ENCODE measurements at regions not wholly inside any gene's neighbourhood (a gene's known extent, or its start where the extent isn't known, plus 50 kb on each side); places are given as distances from the start of the nearest gene placed in this dataset.
"Not testable (repeated sequence)": the region's sequence is repeated elsewhere in the genome, so short reads cannot be mapped to it uniquely, and the experiment has no call there.

GRCh38 chr10:29874606-29875269 lies 184.6 kb downstream of the JCAD start:
- no CpG with 5 or more reads among the region's 8 CpGs for WGBS (ENCODE audit: insufficient coverage, insufficient read length)
- Histone ChIP-seq H3K4me1 (ENCODE audit: control insufficient read depth, insufficient read depth, low read length) (no peaks in the 10 kb centered on the region), H3K27ac (ENCODE audit: low read length) (no peak overlapping the region), H3K4me3 (ENCODE audit: low read length) (no peak overlapping the region), H3K9me3 (ENCODE audit: control insufficient read depth, insufficient read depth, low read length) (no peaks in the 10 kb centered on the region), H3K36me3 (ENCODE audit: control insufficient read depth, insufficient read depth, low read length) (no peaks in the 10 kb centered on the region), H3K27me3 (ENCODE audit: control insufficient read depth, insufficient read depth, low read length) (no peaks in the 10 kb centered on the region; the same call in 1 of the 2 replicates)
- DNase-seq (ENCODE audit: low read depth, low spot score), result no peak

- Histone ChIP-seq H3K36me3 (ENCODE audit: control insufficient read depth, insufficient read depth, low read length) (no peaks in the 10 kb centered on the region), H3K4me1 (ENCODE audit: control insufficient read depth, insufficient read depth, low read length) (no peaks in the 10 kb centered on the region), H3K9me3 (ENCODE audit: control insufficient read depth, insufficient read depth, low read length) (no peaks in the 10 kb centered on the region), H3K27ac (ENCODE audit: low read length) (no peak overlapping the region), H3K27me3 (ENCODE audit: control insufficient read depth, insufficient read depth, low read length) (no peaks in the 10 kb centered on the region; the same call in 1 of the 2 replicates), H3K4me3 (ENCODE audit: low read length) (no peak overlapping the region)
- whole genome bisulfite sequencing (ENCODE audit: insufficient coverage, insufficient read length), result no CpG with 5 or more reads among the region's 1 CpG
- DNase-seq (ENCODE audit: low read depth, low spot score), result no peak
Observed at GRCh38 chr10:29873941-29874484, 185.4 kb downstream of the JCAD start.

GRCh38 chr10:29870522-29871044 lies 188.8 kb downstream of the JCAD start:
- 100% methylated on average over 2 of the region's 2 CpGs for WGBS (ENCODE audit: insufficient coverage, insufficient read length)
- Histone ChIP-seq H3K9me3 (ENCODE audit: control insufficient read depth, insufficient read depth, low read length) (no peaks in the 10 kb centered on the region), H3K4me3 (ENCODE audit: low read length) (no peak overlapping the region), H3K36me3 (ENCODE audit: control insufficient read depth, insufficient read depth, low read length) (no peaks in the 10 kb centered on the region), H3K27me3 (ENCODE audit: control insufficient read depth, insufficient read depth, low read length) (no peaks in the 10 kb centered on the region), H3K4me1 (ENCODE audit: control insufficient read depth, insufficient read depth, low read length) (no peaks in the 10 kb centered on the region), H3K27ac (ENCODE audit: low read length) (no peak overlapping the region)
- no peak for DNase-seq (ENCODE audit: low read depth, low spot score)

- Histone ChIP-seq H3K36me3 (ENCODE audit: control insufficient read depth, insufficient read depth, low read length) (no peaks in the 10 kb centered on the region), H3K27ac (ENCODE audit: low read length) (no peak overlapping the region), H3K4me1 (ENCODE audit: control insufficient read depth, insufficient read depth, low read length) (no peaks in the 10 kb centered on the region), H3K4me3 (ENCODE audit: low read length) (no peak overlapping the region), H3K9me3 (ENCODE audit: control insufficient read depth, insufficient read depth, low read length) (no peaks in the 10 kb centered on the region), H3K27me3 (ENCODE audit: control insufficient read depth, insufficient read depth, low read length) (no peaks in the 10 kb centered on the region)
- WGBS (ENCODE audit: insufficient coverage, insufficient read length), result no CpG with 5 or more reads among the region's 6 CpGs
- DNase-seq (ENCODE audit: low read depth, low spot score), result no peak
Observed at GRCh38 chr10:29869593-29869992, 189.8 kb downstream of the JCAD start.

GRCh38 chr10:29866356-29866755 lies 193.0 kb downstream of the JCAD start:
- Histone ChIP-seq H3K4me1 (ENCODE audit: control insufficient read depth, insufficient read depth, low read length) (no peaks in the 10 kb centered on the region), H3K4me3 (ENCODE audit: low read length) (no peak overlapping the region)

GRCh38 chr10:29865700-29866355 lies 193.6 kb downstream of the JCAD start:
- WGBS (ENCODE audit: insufficient coverage, insufficient read length), result no CpG with 5 or more reads among the region's 6 CpGs
- DNase-seq (ENCODE audit: low read depth, low spot score), result no peak
- no peaks in the 10 kb centered on the region for H3K4me1 ChIP-seq (ENCODE audit: control insufficient read depth, insufficient read depth, low read length)

More at GRCh38 chr10:29866356-29866755, 193.0 kb downstream of the JCAD start:
- Histone ChIP-seq H3K27ac (ENCODE audit: low read length) (no peak overlapping the region), H3K36me3 (ENCODE audit: control insufficient read depth, insufficient read depth, low read length) (no peaks in the 10 kb centered on the region), H3K27me3 (ENCODE audit: control insufficient read depth, insufficient read depth, low read length) (no peaks in the 10 kb centered on the region), H3K9me3 (ENCODE audit: control insufficient read depth, insufficient read depth, low read length) (no peaks in the 10 kb centered on the region)
- no CpG with 5 or more reads among the region's 2 CpGs for WGBS (ENCODE audit: insufficient coverage, insufficient read length)
- DNase-seq (ENCODE audit: low read depth, low spot score), result no peak

GRCh38 chr10:29862923-29863614 lies 196.3 kb downstream of the JCAD start:
- Histone ChIP-seq H3K36me3 (ENCODE audit: control insufficient read depth, insufficient read depth, low read length) (no peaks in the 10 kb centered on the region), H3K9me3 (ENCODE audit: control insufficient read depth, insufficient read depth, low read length) (no peaks in the 10 kb centered on the region), H3K4me3 (ENCODE audit: low read length) (no peak overlapping the region), H3K4me1 (ENCODE audit: control insufficient read depth, insufficient read depth, low read length) (no peaks in the 10 kb centered on the region), H3K27ac (ENCODE audit: low read length) (no peak overlapping the region), H3K27me3 (ENCODE audit: control insufficient read depth, insufficient read depth, low read length) (no peaks in the 10 kb centered on the region)
- 100% methylated on average over 1 of the region's 4 CpGs for WGBS (ENCODE audit: insufficient coverage, insufficient read length)
- no peak for DNase-seq (ENCODE audit: low read depth, low spot score)

More at GRCh38 chr10:29865700-29866355, 193.6 kb downstream of the JCAD start:
- Histone ChIP-seq H3K36me3 (ENCODE audit: control insufficient read depth, insufficient read depth, low read length) (no peaks in the 10 kb centered on the region), H3K27ac (ENCODE audit: low read length) (no peak overlapping the region), H3K9me3 (ENCODE audit: control insufficient read depth, insufficient read depth, low read length) (no peaks in the 10 kb centered on the region), H3K27me3 (ENCODE audit: control insufficient read depth, insufficient read depth, low read length) (no peaks in the 10 kb centered on the region), H3K4me3 (ENCODE audit: low read length) (no peak overlapping the region)

DNA sequence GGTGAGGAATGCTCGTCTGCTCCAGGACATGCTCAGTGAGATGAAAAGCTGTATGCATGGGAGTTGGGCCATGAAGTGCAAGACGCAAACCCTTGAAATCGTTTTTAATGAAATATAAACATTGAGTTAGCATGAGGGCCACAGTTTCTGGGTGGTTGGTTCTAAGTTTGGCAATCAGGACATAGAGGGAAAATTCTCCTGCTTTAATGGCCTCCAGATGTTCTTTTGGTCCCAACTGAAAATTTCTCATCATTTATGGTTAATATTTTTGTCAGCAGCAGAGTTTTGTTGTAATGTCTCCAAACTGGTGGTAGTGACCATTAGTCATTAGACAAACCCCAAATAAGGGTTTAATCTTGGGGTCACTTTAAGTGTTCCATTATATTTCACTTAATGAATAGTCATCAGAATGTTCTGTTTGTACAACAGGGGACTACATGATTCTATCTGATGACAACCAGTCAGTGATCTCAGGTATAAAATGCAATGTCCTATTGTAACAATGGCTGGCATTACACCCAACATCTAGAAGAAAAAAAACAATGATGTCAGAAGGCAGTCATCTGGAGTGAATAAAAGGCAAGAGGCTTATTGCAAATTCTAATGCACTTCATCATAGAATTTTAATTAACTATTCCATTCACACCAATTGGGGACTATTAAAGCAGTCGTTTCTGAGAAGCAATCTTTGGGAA lies 197.4 kb downstream of the JCAD start:
- Histone ChIP-seq H3K36me3 (ENCODE audit: control insufficient read depth, insufficient read depth, low read length) (no peaks in the 10 kb centered on the region), H3K4me1 (ENCODE audit: control insufficient read depth, insufficient read depth, low read length) (no peaks in the 10 kb centered on the region), H3K9me3 (ENCODE audit: control insufficient read depth, insufficient read depth, low read length) (no peaks in the 10 kb centered on the region), H3K4me3 (ENCODE audit: low read length) (no peak overlapping the region), H3K27me3 (ENCODE audit: control insufficient read depth, insufficient read depth, low read length) (no peaks in the 10 kb centered on the region), H3K27ac (ENCODE audit: low read length) (no peak overlapping the region)
- no CpG with 5 or more reads among the region's 4 CpGs for whole genome bisulfite sequencing (ENCODE audit: insufficient coverage, insufficient read length)
- no peak for DNase-seq (ENCODE audit: low read depth, low spot score)

DNA sequence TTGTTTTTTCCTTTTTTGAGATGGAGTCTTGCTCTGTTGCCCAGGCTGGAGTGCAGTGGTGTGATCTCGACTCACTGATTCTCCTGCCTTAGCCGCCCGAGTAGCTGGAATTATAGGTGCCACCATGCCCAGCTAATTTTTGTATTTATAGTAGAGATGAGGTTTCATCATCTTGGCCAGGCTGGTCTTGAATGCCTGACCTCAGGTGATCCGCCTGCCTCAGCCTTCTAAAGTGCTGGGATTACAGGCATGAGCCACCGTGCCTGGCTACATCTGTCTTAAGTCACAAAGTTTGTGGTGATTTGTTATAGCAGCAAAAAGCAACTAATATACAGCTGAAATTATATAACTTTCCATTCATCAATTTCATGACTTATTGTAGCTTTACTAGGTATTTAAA lies 198.2 kb downstream of the JCAD start:
- not testable (repeated sequence) for H3K27me3 ChIP-seq (ENCODE audit: control insufficient read depth, insufficient read depth, low read length); H3K4me1 ChIP-seq (ENCODE audit: control insufficient read depth, insufficient read depth, low read length); DNase-seq (ENCODE audit: low read depth, low spot score); H3K27ac ChIP-seq (ENCODE audit: low read length); H3K36me3 ChIP-seq (ENCODE audit: control insufficient read depth, insufficient read depth, low read length); H3K9me3 ChIP-seq (ENCODE audit: control insufficient read depth, insufficient read depth, low read length); H3K4me3 ChIP-seq (ENCODE audit: low read length)
- no CpG with 5 or more reads among the region's 5 CpGs for WGBS (ENCODE audit: insufficient coverage, insufficient read length)

DNA sequence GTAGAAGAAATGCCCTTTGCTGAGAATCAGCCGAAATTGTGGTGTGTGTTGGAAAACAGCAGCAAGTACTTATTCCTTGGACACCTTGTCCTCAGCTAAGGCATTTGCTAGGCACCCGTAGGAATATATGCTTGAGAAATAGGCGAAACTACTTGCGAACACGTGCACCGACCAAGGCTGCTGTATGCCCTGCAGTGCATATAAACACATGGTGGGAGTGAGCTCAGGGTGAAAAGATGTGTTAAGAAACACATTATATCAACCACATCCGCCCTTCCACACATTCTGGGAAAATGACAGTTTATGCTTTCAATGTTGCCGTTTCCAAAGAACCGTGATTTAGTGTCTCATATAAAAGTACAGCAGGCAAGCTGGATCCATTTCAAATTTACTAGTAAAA lies 199.2 kb downstream of the JCAD start:
- no CpG with 5 or more reads among the region's 9 CpGs for WGBS (ENCODE audit: insufficient coverage, insufficient read length)
- Histone ChIP-seq H3K27me3 (ENCODE audit: control insufficient read depth, insufficient read depth, low read length) (no peaks in the 10 kb centered on the region), H3K9me3 (ENCODE audit: control insufficient read depth, insufficient read depth, low read length) (no peaks in the 10 kb centered on the region), H3K36me3 (ENCODE audit: control insufficient read depth, insufficient read depth, low read length) (no peaks in the 10 kb centered on the region), H3K4me3 (ENCODE audit: low read length) (no peak overlapping the region), H3K27ac (ENCODE audit: low read length) (no peak overlapping the region), H3K4me1 (ENCODE audit: control insufficient read depth, insufficient read depth, low read length) (no peaks in the 10 kb centered on the region)
- DNase-seq (ENCODE audit: low read depth, low spot score), result no peak
